Fibroblast of skin of right biceps (primary cell): ENCODE measurements at regions not wholly inside any gene's neighbourhood (a gene's known extent, or its start where the extent isn't known, plus 50 kb on each side); places are given as distances from the start of the nearest gene placed in this dataset.

ENCODE experiments used
- DNase-seq: peaks from one replicate; pipeline ENCODE4 v3.0.0-alpha.2; 2013

DNA sequence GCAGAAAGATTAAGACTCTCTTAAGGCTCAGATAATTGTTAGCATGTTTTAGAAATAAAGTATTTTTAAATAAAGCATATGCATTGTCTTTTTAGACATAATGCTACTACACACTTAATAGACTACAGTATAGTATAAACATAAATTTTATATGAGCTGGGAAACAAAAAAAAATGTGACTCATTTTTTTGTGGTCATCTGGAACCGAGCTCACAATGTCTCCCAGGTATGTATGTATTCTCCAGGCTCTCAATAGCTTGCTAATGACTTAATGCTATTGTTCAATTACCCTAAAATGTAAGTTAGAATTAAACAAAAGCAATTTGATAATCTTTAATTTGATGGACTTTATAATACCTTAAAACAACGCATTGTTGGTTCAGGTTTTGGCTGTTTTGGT, 167.2 kb downstream of the NUP35 start:
- DNase-seq: peak; percentile 28

DNA sequence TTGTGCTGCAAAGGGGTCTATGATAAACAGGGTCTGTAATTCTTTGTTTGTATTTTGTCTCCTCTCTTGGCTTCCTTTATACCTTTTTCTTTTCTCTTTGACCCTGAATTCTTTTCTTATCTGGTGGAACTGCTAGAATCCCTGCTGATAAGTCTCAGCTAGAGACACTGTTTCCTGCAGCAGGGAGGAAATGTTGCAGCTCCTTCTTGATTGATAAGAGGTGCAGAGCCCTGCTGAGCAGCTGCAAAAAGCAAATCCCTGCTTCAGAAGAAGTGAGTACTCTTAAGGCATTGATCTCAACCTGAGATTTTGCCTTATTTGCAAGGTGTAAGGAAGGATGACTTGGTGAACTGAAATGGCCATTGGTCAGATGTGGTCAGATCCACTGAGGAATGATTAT, 167.8 kb downstream of the NUP35 start:
- DNase-seq: no peak

DNA sequence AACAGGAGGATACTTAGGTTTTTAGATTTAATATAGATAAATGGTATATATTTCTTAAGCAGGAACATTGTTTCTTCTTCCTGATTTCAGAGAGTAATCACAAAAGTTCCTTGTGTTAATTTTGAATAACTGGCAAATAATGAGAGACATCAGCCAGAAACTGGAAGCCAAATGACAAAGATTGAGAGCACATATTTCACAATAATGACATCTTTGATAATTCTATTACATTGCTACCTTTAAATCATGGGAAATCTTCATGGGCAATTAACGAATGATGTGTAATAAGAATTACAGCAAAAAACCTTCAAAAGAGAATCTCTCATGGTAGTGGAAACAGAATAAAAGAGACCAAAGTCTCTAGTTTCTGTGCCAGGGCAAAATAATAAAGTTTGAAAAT, 215.1 kb downstream of the NUP35 start:
- no peak for DNase-seq

DNA sequence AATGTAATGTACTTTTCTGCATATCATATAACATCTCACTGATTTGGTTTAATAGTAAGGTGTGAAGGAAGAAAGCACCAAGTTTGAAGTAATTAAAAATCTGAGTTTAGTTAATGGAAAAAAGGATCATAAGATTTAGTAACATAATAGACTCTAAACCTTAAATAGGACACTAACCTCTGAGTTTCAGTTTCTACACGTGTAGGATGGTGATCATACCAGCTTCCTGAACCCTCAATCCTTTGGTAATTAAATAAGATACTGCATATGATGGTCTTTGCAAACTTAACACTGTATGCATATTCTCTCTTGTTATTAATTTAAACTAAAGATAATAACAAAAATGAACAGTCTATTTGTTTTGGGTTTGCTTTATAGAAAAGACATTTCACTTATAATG, 216.8 kb downstream of the NUP35 start:
- no peak for DNase-seq

DNA sequence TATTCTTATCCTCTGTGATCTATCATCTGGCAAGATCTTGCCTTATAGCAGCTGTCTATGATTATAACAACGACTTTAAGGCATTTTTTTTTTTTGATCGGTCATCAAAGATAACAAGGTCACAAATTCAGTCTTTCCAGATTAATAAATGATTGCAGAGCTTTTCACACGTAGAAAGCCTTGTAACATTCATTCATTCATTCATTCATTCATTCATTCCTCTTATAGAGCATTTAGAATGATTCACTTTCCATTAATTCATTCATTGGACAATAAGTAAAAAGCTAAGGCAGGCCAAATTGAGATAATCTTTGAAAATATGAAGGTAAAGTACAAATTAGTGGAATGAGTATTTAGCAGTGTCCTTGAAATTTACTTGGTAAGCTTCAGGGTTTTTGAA, 223.7 kb downstream of the NUP35 start:
- DNase-seq: no peak

DNA sequence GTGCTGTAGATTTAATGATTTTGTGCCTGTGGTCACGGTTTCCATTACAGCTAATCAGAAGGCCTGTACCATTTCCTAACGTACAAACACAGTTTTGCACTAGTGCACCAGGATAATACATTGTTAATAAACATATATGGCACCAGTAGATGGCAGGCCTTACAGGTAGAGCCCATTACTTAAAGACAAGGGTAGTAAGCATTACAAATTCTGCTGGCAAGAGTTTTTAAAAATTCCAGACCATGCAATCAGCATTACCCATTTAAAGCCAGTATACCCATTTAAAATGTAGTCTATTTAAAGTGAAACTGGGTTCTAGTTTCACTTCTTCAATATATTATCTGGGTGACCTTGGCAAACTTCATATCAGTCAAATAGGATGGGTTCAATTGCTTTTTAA, 224.2 kb downstream of the NUP35 start:
- no peak for DNase-seq

DNA sequence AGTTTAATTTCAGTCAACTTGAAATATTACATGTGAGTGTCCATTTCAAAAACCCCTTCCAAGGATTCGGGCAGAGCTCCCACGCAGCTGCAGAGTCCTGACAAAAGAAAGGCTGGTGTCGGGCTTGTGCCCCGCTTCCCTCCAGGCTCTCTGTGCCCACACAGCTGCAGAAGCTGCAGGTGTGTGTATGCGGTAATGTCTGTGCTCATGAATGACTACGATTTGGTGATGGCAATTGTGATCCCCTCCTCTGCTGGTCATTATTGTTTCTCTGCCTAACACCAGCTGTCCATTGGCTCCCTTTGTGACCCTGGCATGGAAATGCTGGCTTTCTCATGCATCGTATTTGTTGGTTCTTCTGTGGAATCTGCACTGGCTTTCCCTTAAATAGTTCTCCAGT, 224.8 kb downstream of the NUP35 start:
- DNase-seq: no peak

DNA sequence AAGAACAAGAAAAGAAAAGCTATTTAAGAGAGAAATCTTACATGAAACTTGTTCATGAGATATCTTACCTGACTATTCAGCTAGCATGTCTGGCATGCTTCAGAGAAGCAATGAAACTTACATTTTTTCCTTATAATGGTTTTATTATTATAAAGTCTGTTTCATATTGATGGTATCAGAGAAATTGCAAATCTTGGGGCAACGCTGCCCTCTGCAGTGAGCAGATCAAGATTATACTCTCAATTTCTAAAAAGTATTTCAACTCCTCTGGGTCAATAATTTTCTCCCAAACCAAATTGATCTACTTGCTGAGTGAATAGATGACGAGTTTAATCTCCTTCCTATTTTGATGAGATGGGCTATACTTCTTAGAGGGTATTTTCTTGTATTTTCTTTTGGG, 235.6 kb downstream of the NUP35 start:
- DNase-seq: peak; percentile 11

DNA sequence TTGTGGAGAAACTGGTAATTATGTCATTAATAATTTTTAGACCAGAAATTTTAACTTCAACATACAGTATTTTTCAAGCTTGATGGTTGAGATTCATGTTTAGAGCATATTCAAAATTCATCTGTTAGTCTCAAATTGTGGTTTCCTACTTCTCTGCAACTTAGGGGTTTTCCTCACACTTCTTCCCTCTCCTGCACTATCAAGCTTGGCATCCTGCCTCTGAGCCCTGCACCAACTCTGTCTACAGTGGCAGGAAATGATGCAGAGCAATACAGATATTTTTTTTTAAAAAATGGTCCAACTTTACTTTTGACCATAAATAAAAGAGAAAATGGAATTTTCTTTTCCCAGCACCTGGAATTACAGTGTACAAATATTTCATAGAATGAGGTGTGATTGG, 247.3 kb downstream of the NUP35 start:
- DNase-seq: no peak

DNA sequence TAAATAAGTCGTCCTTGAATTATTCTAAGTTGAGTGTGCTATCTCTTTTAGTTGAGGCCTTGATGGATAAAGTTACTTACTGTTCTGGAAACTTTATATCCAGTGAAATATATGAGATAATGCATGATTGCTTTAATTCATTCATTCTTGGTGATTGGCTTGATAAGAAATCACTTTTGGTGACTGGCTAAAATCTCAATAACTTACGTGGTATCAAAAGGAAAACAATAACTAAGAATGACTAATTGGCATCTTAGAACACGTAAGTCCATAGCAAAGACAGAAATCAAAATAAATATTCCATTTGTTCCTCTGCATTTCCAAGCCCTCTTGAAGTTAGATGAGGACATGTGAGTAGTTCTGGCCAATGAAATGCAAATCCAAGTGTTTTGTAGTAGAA, 251.6 kb downstream of the NUP35 start:
- no peak for DNase-seq

DNA sequence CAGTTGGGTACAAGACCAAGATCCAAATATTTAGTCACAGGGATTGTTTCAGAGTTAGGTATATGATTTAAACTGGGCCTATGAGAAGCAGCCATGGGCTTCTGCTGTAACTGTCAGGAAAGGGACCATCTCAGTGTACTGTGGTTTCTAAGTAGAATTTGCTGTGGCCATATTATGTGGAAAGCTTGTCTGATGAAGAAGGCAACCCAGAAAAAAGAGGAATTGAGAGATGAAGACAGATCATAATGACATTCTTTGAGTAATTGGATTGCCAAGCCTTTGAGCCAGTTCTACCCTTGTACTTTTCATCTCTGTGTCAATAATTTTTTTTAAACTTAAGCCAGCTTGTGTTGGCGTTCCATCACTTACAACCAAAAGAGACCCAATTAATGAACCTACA, 259.6 kb downstream of the NUP35 start:
- DNase-seq: no peak

DNA sequence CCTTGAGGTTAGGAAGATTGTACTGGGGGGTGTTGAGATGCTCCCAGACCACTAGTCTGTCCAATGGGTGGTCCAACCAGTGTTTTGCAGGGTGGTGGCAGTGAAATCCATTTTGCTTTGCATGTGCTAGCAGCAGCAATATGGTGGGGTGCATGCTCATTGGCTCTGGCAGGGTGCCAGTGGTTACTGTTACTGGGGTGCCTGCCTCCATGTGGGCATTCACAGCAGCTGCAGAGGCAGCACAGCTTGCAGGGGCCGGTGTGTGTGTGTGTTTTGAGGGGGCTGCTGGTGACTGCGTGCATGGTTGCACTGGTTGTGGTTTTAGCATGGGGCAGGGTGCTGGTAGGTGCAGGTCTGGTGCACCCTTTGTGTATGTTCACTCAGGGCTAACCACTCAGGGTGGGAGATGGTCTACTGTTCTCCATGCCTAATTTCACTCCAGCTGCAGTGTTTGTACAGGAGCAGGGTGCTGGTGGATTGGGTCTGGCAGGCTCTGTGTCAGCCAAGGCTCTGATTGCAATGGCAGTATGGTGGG, 265.4 kb downstream of the NUP35 start:
- DNase-seq: no peak

DNA sequence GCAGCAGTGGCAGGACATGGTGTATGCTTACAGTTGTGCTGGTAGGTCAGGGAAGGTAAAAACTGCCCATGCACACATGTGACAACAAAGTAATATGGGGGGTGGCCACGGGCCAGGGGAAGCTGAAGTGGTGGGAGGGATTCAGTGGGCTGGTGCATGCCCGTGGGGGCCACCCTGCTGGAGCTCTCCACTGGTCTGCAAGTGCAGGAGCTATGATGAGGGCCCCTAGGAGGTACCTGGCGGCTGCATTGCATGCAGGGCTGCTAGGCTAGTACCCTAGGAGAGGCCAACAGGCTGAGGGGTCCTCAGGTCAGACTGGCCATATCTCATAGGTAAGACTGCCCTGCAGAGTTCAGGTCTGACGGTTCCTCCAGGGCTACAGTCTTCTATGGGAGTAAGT, 265.9 kb downstream of the NUP35 start:
- no peak for DNase-seq

DNA sequence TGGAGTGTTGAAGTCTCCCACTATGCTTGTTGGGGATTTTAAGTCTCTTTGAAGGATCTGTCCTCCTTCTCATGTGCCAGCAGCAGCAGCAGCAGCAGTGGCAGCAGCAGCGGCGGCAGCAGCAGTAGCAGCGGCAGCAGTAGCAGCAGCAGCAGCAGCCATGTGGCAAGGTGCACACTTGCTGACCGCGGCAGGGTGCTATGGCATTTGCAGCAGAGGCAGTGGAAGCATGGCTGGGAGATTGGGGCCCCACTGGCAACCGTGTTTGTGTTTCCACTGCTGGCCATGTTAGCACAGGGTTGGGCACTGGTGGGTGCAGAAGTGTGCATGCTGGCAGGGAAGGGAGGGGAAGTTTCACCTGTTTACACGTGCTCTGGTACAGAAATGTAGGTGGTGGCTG, 280.1 kb downstream of the NUP35 start:
- no peak for DNase-seq

DNA sequence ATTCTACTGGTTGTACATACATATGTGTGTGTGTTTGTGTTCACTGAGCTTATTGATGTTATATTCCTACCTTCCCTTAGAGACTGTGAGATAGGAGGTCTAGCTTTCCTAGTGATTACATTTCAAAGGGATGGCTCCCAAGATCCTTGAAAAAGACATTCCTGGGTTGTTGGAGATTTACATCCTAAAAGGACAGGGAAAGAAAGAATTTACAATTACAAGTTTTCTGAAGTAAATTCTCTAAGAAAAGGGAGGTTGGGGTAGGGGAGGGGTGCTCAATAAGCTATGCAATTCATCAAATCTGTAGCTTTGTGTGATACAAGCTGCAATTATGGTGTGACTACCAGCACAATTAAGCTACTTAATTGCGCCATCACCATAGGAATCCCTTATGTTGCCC, 284.3 kb downstream of the NUP35 start:
- DNase-seq: no peak

DNA sequence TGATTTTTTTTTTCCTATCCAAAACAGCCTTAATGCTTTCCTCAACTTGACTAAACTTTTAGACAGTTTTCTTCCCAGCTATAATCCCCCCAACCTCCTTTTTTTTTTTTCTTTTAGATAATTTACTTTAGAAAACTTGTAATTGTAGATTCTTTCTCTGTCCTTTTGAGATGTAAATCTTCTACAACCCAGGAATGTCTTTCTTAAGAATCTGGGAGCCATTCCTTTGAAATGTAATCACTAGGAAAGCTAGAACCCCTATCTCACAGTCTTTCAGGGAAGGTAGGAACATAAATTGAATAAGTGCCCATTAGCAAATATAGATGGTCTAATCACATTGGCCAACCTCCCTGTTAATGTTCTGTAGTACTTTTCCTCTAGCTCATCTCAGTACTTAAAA, 285.4 kb downstream of the NUP35 start:
- no peak for DNase-seq

DNA sequence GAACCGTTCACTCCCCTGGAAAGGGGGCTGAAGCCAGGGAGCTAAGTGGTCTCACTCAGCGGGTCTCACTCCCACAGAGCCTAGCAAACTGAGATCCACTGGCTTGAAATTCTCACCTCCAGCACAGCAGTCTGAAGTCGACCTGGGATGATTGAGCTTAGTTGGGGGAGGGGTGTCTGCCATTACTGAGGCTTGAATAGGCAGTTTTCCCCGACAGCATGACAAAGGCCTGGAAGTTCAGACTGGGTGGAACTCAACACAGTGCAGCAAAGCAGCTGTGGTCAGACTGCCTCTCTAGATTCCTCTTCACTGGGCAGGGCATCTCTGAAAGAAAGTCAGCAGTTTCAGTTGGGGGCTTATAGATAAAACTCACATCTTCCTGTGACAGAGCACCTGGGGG, 292.5 kb downstream of the NUP35 start:
- no peak for DNase-seq

DNA sequence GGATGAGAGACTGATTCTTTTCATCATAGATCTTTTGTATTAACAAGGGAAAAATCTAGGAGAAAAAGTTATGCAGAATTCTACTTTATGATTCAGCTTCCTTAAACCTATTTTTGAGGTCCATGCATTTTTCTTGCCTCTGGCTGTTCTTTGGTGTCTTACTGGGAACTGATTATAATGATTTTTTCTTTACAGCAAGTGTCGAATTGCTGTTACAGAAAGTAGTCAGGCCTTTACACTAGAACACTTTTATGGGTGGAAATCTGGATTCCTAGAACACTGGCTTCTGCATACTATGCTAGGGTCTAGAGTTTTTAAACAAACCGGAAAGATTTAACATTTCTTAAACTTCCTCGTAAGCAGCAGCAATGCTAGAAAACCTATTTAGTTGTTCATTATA, 302.6 kb downstream of the NUP35 start:
- no peak for DNase-seq

DNA sequence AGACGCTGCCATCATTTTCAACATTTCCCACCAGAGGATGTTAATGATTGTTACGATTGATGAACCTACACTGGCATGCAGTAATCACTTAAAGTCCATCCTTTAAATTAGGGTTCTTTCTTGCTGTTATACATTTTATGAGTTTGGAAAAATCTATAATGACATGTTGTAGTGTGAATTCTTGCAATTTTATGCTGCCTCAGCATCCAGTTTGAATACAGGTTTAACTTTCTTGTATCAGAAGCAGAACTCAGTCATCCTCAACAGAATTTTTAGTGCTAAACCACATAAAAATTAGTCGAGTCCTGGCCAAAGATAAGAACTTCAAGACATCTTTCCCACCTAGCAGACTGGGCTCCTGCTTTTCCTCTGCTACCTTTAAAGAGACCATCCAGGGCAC, 303.3 kb downstream of the NUP35 start:
- DNase-seq: no peak

DNA sequence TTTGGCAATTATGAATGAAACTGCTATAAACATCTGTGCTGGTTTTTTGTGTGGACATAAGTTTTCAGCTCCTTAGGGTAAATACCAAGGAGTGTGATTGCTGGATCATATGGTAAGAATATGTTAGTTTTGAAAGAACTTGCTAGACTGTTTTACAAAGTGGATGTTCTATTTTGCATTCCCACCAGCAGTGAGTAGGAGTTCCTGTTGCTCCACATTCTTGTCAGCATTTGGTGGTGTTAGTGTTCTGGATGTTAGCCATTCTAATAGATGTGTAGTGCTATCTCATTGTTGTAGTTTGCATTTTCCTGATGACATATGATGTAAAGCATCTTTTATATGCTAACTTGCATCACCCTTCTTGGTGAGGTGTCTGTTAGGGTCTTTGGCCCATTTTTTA, 304.6 kb downstream of the NUP35 start:
- no peak for DNase-seq

DNA sequence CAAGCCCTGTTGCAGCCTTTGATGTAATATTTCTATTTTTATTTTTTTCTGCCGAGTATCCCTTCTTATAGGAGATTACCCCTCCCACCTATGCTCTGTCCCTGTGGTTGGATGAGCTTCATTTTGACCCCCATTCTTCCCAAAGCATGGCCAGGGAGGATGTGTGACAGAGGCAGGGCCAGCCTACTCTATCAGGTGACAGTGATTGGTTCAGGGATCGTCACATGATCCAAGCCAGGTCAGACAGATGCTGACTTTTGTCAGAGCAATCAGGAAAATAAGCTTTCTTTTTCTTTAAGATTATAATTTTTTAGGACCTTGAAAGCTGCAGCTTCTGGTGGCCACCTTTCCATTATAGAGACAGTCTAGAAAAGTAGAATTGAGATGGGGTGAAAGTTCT, 314.3 kb downstream of the NUP35 start:
- no peak for DNase-seq

DNA sequence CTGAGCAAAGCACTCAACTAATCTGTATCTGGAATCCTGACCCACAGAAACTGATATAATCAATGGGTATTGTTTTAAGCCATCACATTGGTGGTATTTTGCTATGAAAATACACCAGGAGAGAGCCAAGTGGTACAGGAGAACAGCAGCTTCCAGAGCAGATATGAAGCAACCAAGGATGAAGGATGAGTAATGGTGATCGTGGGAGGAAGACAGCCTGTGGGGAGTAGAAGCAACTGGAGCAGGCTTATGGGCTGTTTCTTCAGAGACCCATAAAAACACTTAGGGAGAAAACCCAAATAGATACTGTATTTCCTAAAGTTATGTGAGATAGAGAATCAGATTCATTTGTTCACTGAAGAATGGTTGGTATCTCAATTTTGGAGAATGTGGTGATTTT, 330.8 kb downstream of the NUP35 start:
- DNase-seq: no peak

DNA sequence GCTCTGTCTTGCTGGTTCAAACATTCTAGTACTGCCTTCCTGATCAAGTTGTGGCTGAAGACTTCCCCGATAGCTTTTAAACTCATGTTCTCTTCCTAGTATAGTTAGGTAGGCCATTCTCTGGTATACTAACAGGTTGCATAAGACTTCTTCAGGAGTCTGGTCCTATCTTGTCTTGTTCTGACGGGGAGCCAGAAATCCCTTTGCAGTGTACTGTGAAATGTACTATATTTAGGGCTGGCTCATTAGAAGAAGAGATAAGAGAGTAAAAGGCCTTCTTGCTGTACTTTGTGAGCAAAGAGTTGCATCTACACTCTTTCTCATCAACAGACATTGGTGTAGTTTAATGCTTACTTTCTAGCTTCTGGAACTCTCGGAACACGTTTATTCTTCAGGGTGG, 331.9 kb downstream of the NUP35 start:
- no peak for DNase-seq

DNA sequence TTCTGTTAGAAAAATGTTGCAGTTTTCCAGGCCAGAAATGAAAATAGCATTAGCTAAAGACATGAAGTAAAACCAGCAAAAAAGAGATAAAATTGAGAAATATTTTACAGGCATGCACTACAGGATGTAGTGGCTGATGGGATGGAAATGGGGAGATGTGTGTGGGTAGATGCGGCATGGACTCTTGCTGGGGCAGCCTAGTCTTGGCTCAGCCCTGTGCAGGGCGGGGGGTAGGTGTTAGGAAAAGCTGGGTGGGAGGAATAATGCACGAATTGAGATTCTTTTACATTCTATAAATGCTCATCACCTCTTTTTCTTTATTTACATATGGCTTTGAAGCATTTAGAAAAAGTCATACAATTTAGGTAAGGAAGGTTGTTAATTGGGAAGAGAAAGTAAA, 334.2 kb downstream of the NUP35 start:
- no peak for DNase-seq

DNA sequence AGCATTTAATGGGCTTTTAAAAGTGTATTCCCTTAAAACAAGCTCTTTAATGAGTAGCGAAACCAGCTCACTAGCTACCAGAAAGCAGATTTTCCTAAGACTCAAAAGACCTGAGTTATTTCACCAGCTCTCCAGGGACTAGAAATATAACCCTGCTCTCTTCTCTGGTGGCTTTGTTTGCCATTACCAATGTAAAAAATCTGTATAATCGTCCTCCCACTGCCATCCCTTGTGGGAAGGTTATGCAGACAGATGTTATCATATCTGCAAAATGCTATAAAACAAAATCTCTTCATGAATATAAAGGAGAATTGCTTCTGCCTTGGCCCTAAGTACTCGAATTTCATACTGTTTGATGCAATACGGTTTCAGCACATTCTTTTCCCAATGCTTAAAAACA, 335.2 kb downstream of the NUP35 start:
- DNase-seq: no peak

DNA sequence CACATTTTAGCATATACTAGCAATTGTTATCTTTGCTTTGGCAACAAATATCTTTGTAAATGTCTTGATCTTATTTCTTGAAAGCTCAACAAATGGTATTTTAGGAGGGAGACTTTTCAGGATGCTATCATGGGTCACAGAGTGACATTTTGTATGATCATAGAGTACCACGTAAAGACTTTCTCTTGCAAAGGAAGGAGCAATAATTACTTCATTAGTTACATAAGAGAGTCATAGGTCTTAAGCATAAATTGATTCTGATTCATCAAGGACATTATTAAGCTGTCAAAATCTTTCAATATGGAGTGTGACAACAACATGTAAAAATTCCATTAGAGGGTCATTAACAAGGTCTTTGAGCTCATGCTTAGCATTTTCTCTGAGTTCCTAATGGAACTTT, 339.6 kb downstream of the NUP35 start:
- DNase-seq: no peak
